Endometrium (tissue), 2 donors: ENCODE measurements at regions not wholly inside any gene's neighbourhood (a gene's known extent, or its start where the extent isn't known, plus 50 kb on each side); places are given as distances from the start of the nearest gene placed in this dataset.
"Not testable (repeated sequence)": the region's sequence is repeated elsewhere in the genome, so short reads cannot be mapped to it uniquely, and the experiment has no call there.

Source experiments
- FAIRE-seq: peaks from 2 replicates; lab custom pipeline; 2012; peaks lifted over from hg19 to GRCh38; lab: Jason Lieb, UNC
- donor health status: control.
- donor health status: control.

GRCh38 chr4:163077680-163078079 lies 89.0 kb downstream of the NAF1 start:
- FAIRE-seq: no peak

- FAIRE-seq: no peak
These were observed 94.5 kb downstream of the NAF1 start for GRCh38 chr4:163072222-163072621.

GRCh38 chr4:163071308-163071707 lies 95.4 kb downstream of the NAF1 start:
- no peak for FAIRE-seq

- no peak for FAIRE-seq
These were observed 96.7 kb downstream of the NAF1 start for GRCh38 chr4:163070023-163070422.

- FAIRE-seq: no peak
These were observed 102.8 kb downstream of the NAF1 start for GRCh38 chr4:163063891-163064290.

GRCh38 chr4:163048447-163048846 lies 118.2 kb downstream of the NAF1 start:
- FAIRE-seq: no peak

GRCh38 chr4:163042306-163042705 lies 124.4 kb downstream of the NAF1 start:
- FAIRE-seq: no peak

- no peak for FAIRE-seq
These were observed 149.6 kb downstream of the NAF1 start for GRCh38 chr4:163017135-163017534.

GRCh38 chr4:163012816-163013215 lies 153.9 kb downstream of the NAF1 start:
- no peak for FAIRE-seq

GRCh38 chr4:163003979-163004378 lies 162.7 kb downstream of the NAF1 start:
- FAIRE-seq: no peak

GRCh38 chr4:162988530-162988929 lies 178.2 kb downstream of the NAF1 start:
- FAIRE-seq: no peak

- FAIRE-seq: no peak
These were observed 181.6 kb downstream of the NAF1 start for GRCh38 chr4:162985131-162985530.

GRCh38 chr4:162984621-162985020 lies 182.1 kb downstream of the NAF1 start:
- no peak for FAIRE-seq

GRCh38 chr4:162981823-162982222 lies 184.9 kb downstream of the NAF1 start:
- no peak for FAIRE-seq

- FAIRE-seq: no peak
These were observed 188.3 kb downstream of the NAF1 start for GRCh38 chr4:162978398-162978797.

GRCh38 chr4:162977788-162978187 lies 188.9 kb downstream of the NAF1 start:
- no peak for FAIRE-seq

GRCh38 chr4:162972661-162973330 lies 193.9 kb downstream of the NAF1 start:
- FAIRE-seq: no peak

- FAIRE-seq: no peak
These were observed 197.5 kb downstream of the NAF1 start for GRCh38 chr4:162969194-162969593.

GRCh38 chr4:162965978-162966377 lies 200.7 kb downstream of the NAF1 start:
- not testable (repeated sequence) for FAIRE-seq

- no peak for FAIRE-seq
These were observed 207.6 kb downstream of the NAF1 start for GRCh38 chr4:162959046-162959445.

GRCh38 chr4:162957521-162958143 lies 209.1 kb downstream of the NAF1 start:
- no peak for FAIRE-seq

GRCh38 chr4:162954976-162955375 lies 211.7 kb downstream of the NAF1 start:
- FAIRE-seq: no peak

GRCh38 chr4:162952232-162952631 lies 214.5 kb downstream of the NAF1 start:
- FAIRE-seq: no peak

- no peak for FAIRE-seq
These were observed 221.0 kb downstream of the NAF1 start for GRCh38 chr4:162945713-162946112.
